ENCODE measurements at regions not wholly inside any gene's neighbourhood (a gene's known extent, or its start where the extent isn't known, plus 50 kb on each side); places are given as distances from the start of the nearest gene placed in this dataset.
"Not testable (repeated sequence)": the region's sequence is repeated elsewhere in the genome, so short reads cannot be mapped to it uniquely, and the experiment has no call there.

GRCh38 chr1:29420202-29420601 is 183.9 kb downstream of the PTPRU start:
- DNase-seq: no peak

DNA sequence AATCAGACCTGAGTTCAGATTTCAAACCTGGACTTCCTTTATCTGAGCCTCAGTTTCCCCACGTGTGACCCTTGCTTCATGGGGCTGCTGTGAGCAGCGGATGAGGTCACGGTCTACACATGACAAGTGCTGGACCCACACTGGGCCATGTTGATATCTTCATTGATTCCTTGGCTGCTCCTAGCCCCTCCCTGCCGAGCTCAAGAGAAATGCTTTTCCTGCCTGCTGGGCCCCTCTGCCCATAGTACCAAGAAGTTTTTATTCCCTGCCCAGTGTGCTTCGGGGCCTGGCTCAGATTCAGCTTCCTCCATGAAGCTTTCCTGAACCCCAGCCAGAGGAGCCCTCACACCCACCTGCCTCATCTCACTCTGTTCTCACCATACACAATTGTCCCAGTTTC is 181.6 kb downstream of the PTPRU start:
- no peak for DNase-seq

- no peak for DNase-seq
Measured at GRCh38 chr1:29417147-29417858, 181.0 kb downstream of the PTPRU start.

DNA sequence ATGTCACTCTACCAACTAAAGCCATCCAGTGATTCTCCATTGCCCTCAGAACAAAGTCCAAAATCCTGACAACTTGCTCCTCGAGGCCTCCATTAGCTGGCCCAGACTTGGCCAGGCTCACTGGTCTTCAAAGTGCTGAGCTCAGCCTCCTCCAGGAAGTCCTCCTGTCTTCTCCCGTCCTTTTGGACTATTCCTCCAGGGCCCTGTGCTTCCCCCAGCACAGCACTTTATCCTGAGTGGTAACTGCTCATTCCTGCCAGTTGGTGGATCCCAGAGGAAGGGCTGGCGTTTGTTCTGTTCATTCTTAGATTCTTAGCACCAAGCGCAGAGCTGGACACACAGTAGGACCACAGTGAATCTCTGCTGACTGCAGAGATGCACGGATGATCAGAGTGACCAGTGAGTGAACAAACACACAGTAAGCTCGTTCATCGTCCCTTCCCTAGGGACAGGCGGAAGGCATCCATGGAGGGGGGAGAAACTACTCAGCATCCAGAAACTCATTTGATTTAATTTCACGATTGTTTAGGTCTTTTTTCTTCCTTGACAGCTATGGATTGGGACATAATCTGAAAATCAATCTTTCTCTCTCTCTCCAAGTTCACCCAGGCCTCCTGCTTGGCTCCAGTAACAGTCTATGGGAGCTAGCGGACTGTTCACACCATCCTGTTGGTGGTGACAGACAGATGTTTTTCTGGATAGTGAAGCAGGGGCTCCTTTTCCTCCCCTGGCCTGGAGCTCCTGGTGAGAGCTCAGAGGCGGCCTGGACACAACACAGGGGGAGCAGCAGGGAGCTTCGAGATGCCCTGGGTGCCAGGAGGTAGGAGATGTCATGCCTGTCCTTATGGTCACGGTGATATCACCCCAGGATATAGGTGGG is 180.2 kb downstream of the PTPRU start:
- no peak for DNase-seq

DNA sequence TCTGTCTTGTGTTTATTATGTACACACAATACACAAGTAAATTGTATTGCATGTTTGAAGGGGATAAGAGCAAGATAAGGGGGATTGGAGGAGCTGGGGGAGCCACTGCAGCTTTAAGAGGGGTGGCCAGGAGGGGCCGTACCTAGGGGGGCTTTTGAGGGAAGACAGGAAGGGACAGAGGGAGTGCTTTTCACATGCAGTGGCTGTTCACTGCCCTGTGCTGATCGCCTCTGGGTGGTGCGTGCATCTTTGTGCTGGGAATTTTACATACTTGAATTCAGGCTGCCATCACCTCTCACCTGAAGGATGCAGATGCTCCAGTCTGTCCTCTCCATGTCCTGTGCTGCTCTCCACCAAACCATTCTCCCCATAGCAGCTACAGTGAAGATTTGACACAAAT is 179.5 kb downstream of the PTPRU start:
- DNase-seq: no peak

GRCh38 chr1:29415156-29415830 is 179.0 kb downstream of the PTPRU start:
- no peak for DNase-seq

- DNase-seq: no peak
Measured at GRCh38 chr1:29414086-29414485, 177.8 kb downstream of the PTPRU start.

- DNase-seq: no peak
Measured at GRCh38 chr1:29413661-29414060, 177.3 kb downstream of the PTPRU start.

DNA sequence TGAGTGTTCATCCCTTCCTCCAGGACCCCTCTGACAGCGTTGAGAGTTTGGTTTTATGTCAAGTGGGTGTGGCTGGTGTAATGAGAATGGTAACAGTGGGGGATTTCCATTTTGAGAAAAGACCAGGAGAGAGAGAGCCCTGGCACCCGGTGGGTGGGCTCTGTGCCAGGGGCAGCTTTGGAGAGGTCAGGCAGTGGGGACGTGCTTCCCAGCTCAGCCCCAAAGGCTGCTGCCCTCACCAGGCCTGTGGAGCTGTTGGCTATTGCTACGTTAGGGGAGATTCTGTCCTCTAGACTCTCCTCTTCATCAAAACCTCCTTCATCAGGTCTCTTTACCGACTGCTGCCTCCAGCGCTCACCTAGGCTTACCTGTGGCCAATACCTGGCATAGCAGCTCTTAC is 176.3 kb downstream of the PTPRU start:
- no peak for DNase-seq

GRCh38 chr1:29410476-29410875 is 174.2 kb downstream of the PTPRU start:
- DNase-seq: peak; percentile 78

DNA sequence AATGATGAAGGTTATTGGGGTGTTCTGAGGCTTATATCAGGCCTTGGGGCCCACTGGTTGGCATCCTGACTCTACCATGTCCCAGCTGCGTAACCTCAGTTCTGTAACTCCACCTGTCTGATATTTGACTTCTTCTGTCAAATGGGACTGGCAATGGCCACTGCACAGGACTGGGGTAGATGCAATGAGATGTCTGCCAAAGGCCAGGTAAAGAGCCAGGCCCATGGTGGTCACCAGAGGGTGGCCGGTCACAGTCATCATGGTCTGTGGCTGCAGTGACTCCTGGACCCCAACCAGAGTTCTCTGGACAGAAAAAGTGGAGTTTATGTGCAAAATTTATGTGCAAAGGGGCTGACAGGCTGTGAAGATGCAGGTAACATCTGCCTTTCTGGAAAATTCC is 173.3 kb downstream of the PTPRU start:
- DNase-seq: no peak

GRCh38 chr1:29408831-29409605 is 172.7 kb downstream of the PTPRU start:
- no peak for DNase-seq

- no peak for DNase-seq
Measured at GRCh38 chr1:29406814-29407213, 170.5 kb downstream of the PTPRU start.

DNA sequence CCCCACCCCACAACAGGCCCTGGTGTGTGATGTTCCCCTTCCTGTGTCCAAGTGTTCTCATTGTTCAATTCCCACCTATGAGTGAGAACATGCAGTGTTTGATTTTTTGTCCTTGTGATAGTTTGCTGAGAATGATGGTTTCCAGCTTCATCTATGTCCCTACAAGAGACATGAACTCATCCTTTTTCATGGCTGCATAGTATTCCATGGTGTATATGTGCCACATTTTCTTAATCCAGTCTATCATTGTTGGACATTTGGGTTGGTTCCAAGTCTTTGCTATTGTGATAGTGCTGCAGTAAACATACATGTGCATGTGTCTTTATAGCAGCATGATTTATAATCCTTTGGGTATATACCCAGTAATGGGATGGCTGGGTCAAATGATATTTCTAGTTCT is 163.9 kb downstream of the PTPRU start:
- not testable (repeated sequence) for DNase-seq

GRCh38 chr1:29399465-29399864 is 163.1 kb downstream of the PTPRU start:
- DNase-seq: no peak

- no peak for DNase-seq
Measured at GRCh38 chr1:29398431-29398830, 162.1 kb downstream of the PTPRU start.

- DNase-seq: no peak
Measured at GRCh38 chr1:29397981-29398380, 161.7 kb downstream of the PTPRU start.

DNA sequence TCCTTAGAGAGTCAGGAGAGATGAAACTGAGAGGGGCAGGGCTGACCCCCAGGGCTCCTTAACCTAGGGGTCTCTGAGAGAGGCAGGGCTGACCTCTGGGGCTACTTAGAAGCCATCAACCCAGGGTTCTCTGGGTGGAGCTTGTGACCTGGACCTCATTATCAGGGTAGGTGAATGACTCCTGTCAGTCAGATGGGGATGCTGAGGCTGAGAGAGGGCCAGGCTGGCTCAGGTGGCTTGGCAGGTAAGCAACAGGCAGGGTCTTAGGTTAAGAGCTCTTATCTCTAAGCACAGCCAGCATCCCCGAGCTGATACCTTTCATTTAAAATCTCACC is 160.9 kb downstream of the PTPRU start:
- no peak for DNase-seq

DNA sequence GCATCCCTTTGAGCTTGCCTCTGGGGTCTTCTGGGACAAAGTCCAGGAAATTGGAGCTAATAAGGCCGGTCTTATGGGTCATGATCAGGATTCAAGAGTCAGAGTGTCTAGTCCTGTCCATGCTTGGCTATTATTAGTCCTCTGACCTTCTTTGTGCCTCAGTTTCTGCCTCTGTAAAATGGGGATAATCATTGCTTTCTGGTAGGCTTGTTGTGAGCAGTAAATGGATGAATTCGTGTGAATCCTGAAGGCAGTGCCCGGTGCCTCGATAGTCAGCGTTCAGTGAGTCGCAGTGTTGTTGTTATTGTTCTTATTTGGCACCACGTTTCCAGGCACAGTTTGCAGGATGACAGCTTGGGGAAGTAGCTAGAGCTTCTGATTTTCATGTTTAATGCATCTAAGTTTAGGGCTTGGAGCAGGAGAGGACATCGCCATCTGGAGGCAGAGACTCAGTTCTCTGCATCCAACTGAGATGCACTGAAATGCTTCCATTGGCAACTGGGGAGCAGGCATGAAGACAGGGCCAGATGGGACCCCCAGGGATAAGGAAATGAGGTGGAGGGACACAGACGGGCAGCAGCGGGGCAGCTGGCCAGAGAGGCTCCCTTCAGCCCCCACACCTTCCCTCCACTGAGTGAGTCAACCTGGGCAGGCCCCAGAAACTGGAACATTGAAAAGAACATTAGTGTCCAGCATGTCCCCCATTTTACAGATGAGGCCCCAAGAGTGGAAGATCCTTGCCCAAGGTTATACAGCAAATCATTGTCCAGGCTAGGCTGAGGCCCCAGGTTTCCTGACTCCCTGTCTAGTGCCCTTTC is 160.3 kb downstream of the PTPRU start:
- no peak for DNase-seq

- DNase-seq: no peak
Measured at GRCh38 chr1:29395736-29396437, 159.6 kb downstream of the PTPRU start.

DNA sequence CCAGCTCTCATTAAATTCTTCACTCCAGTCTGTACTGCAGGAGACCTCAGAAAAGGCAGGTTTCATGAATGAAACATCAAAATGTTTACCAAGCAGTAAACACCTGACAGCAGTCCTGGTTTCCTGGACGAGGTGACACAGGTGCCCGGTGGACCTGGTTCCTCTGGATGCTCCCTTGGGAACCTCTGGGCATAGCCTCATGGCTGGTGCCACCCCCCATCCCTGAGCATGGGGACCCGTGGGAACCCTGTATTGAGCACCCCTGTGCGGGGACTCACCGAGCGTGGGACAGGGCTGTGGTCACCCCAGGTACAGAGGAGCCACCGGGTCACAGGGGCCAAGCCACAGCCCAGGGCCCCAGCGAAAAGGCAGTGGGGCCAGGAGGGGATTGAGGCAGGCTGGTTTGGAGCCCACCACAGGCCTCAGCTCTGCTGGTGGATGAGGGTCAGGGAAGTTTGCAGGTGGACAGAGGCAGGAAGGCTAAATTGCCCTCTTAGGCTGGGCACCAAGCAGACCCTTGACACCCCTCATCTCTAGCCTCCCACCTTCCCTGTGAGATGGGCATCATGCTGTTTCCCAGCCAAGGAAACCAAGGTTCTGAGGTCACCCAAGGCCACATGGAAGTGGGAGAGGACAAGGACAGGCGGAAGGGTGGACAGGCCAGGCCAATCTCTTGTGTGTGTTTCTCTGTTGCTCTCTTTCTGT is 158.4 kb downstream of the PTPRU start:
- DNase-seq: no peak
